ENCODE measurements at regions not wholly inside any gene's neighbourhood (a gene's known extent, or its start where the extent isn't known, plus 50 kb on each side); places are given as distances from the start of the nearest gene placed in this dataset.

GRCh38 chr2:223210489-223210888 is 158.5 kb downstream of the KCNE4 start:
- H3K4me3 ChIP-seq (ENCODE audit: insufficient read depth, low read length): no peak overlapping the region
- H3K27me3 ChIP-seq (ENCODE audit: insufficient read depth, low read length): peaks cover 5% of the 10 kb centered on the region
- TF ChIP-seq CTCF (IDR thresholded peaks at IDR 0.05; ENCODE audit: extremely low read depth, low read depth, low read length): no peak
- no peaks in the 10 kb centered on the region for H3K4me1 ChIP-seq (ENCODE audit: insufficient read depth, low read length)
- H3K27ac ChIP-seq (ENCODE audit: low read depth, low read length): no peak overlapping the region
- H3K79me2 ChIP-seq (ENCODE audit: insufficient read depth, low read length): no peaks in the 10 kb centered on the region
- no peak overlapping the region for H3K4me2 ChIP-seq (ENCODE audit: insufficient read depth, low read length)
- H3K9me3 ChIP-seq (ENCODE audit: low read depth, low read length): no peaks in the 10 kb centered on the region
- no peak for DNase-seq (ENCODE audit: insufficient read length, low spot score, missing footprints)
- H4K20me1 ChIP-seq (ENCODE audit: insufficient read depth, low read length): no peaks in the 10 kb centered on the region
- H2AFZ ChIP-seq (ENCODE audit: low read length): no peak overlapping the region
- H3K36me3 ChIP-seq (ENCODE audit: insufficient read depth, low read length): no peaks in the 10 kb centered on the region

- TF ChIP-seq CTCF (IDR thresholded peaks at IDR 0.05; ENCODE audit: extremely low read depth, low read depth, low read length): no peak
- H3K4me2 ChIP-seq (ENCODE audit: insufficient read depth, low read length): no peak overlapping the region
- peak; percentile 19 for DNase-seq (ENCODE audit: insufficient read length, low spot score, missing footprints)
- no peak overlapping the region for H2AFZ ChIP-seq (ENCODE audit: low read length)
- peaks cover 8% of the 10 kb centered on the region for H3K27me3 ChIP-seq (ENCODE audit: insufficient read depth, low read length)
- H3K79me2 ChIP-seq (ENCODE audit: insufficient read depth, low read length): no peaks in the 10 kb centered on the region
- no peak overlapping the region for H3K4me3 ChIP-seq (ENCODE audit: insufficient read depth, low read length)
- no peaks in the 10 kb centered on the region for H3K4me1 ChIP-seq (ENCODE audit: insufficient read depth, low read length)
- no peaks in the 10 kb centered on the region for H3K9me3 ChIP-seq (ENCODE audit: low read depth, low read length)
- no peak overlapping the region for H3K27ac ChIP-seq (ENCODE audit: low read depth, low read length)
- no peaks in the 10 kb centered on the region for H3K36me3 ChIP-seq (ENCODE audit: insufficient read depth, low read length)
- no peaks in the 10 kb centered on the region for H4K20me1 ChIP-seq (ENCODE audit: insufficient read depth, low read length)
Measured at GRCh38 chr2:223214394-223215253, 162.6 kb downstream of the KCNE4 start.

- Histone ChIP-seq H3K9me3 (ENCODE audit: low read depth, low read length) (no peaks in the 10 kb centered on the region), H3K36me3 (ENCODE audit: insufficient read depth, low read length) (no peaks in the 10 kb centered on the region), H3K4me3 (ENCODE audit: insufficient read depth, low read length) (no peak overlapping the region), H3K27ac (ENCODE audit: low read depth, low read length) (no peak overlapping the region), H4K20me1 (ENCODE audit: insufficient read depth, low read length) (no peaks in the 10 kb centered on the region), H3K27me3 (ENCODE audit: insufficient read depth, low read length) (peaks cover 8% of the 10 kb centered on the region), H3K4me1 (ENCODE audit: insufficient read depth, low read length) (no peaks in the 10 kb centered on the region), H3K79me2 (ENCODE audit: insufficient read depth, low read length) (no peaks in the 10 kb centered on the region), H2AFZ (ENCODE audit: low read length) (no peak overlapping the region), H3K4me2 (ENCODE audit: insufficient read depth, low read length) (no peak overlapping the region)
- TF ChIP-seq CTCF (IDR thresholded peaks at IDR 0.05; ENCODE audit: extremely low read depth, low read depth, low read length): no peak
- DNase-seq (ENCODE audit: insufficient read length, low spot score, missing footprints): no peak
Measured at GRCh38 chr2:223215254-223215516, 163.2 kb downstream of the KCNE4 start.

GRCh38 chr2:223217373-223217772 is 165.4 kb downstream of the KCNE4 start:
- no peak for TF ChIP-seq CTCF (IDR thresholded peaks at IDR 0.05; ENCODE audit: extremely low read depth, low read depth, low read length)
- Histone ChIP-seq H3K4me3 (ENCODE audit: insufficient read depth, low read length) (no peak overlapping the region), H4K20me1 (ENCODE audit: insufficient read depth, low read length) (no peaks in the 10 kb centered on the region), H3K36me3 (ENCODE audit: insufficient read depth, low read length) (no peaks in the 10 kb centered on the region), H2AFZ (ENCODE audit: low read length) (no peak overlapping the region), H3K4me2 (ENCODE audit: insufficient read depth, low read length) (no peak overlapping the region), H3K9me3 (ENCODE audit: low read depth, low read length) (no peaks in the 10 kb centered on the region), H3K4me1 (ENCODE audit: insufficient read depth, low read length) (peaks cover 2% of the 10 kb centered on the region), H3K27me3 (ENCODE audit: insufficient read depth, low read length) (peaks cover 8% of the 10 kb centered on the region), H3K27ac (ENCODE audit: low read depth, low read length) (no peak overlapping the region), H3K79me2 (ENCODE audit: insufficient read depth, low read length) (no peaks in the 10 kb centered on the region)
- DNase-seq (ENCODE audit: insufficient read length, low spot score, missing footprints): no peak
